ENCODE measurements at regions not wholly inside any gene's neighbourhood (a gene's known extent, or its start where the extent isn't known, plus 50 kb on each side); places are given as distances from the start of the nearest gene placed in this dataset.
A peak's percentile ranks its signal among the peaks of the same experiment; 100 is the strongest.
"Not testable (repeated sequence)": the region's sequence is repeated elsewhere in the genome, so short reads cannot be mapped to it uniquely, and the experiment has no call there.

DNA sequence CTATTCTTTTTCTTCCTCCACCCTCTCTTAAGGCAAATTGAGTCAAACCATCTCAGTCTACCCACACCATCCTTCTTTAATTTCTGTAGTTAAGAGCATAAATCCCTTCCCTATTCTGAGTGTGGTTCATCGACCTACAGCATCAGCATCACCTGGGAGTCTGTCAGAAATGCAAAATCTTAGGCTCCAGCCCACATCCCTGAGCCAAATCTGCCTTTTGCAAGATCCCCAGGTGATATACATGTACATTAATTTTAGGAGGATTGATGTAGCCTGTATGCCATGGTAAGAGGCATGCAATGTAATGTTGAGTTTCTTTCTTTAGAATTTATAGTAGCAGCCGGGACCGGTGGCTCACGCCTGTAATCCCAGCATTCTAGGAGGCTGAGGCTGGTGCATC is 151.7 kb upstream of the TNP1 start:
- peak in 4 of 56 donors; percentile 2 to 12 (median 10) for DNase-seq

DNA sequence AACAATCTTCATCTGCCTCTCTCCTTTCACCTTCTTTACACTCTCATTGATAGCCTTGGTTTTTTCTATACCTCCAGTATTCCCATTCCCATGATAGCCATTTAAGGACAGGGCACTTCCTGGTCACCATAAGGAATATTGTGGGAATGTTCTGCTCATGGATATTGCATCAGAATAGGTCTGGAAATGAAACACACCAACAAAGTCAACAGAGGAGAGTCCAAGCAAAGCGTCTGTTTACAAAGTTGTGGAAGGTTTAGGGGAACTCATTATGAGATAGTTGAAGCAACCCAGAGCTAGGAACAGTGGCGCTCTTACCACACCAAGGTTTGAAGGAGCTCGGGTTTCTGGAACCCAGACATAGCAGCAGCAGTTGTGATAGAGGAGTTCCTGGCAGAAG is 150.3 kb upstream of the TNP1 start:
- DNase-seq = no peak

DNA sequence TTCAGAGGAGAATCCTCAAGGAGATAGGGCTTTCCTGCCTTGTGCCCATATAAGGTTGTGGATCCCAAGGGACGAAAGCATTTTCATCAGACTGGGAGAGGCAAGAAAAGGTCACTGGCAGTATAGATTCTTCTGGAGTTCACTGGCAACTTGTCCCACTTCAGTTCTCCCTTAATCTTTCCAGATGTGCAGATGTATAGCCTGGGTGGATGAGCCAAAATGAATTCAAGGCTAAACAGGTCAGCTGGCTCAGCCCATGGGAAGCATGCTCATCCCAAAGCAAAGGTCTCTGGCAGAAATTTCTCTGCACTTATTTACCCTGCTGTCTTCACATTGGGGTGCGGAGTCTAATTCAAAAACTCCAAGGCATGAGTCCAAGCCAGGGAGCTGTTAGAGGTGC is 148.9 kb upstream of the TNP1 start:
- DNase-seq = no peak

- DNase-seq = no peak
Measured at GRCh38 chr2:217006217-217006616, 146.4 kb upstream of the TNP1 start.

DNA sequence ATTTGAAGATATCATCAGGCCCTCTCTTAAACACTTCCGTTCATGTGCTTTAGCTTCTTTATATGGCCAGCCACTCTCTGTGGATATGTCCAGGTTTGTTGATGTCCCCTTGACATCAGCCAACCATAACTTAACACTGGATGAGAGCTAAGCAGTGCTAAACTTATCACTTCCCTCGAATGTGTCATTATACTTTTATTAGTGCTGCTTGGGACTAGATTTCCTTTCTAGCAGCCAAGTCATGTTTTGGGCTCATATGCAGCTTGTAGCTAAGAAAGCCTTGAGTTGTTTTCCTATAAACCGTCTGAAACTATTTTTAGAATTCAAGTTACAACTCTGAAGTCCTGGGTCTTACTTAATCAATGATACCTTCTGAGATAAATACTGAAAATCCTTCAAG is 144.8 kb upstream of the TNP1 start:
- DNase-seq = no peak

DNA sequence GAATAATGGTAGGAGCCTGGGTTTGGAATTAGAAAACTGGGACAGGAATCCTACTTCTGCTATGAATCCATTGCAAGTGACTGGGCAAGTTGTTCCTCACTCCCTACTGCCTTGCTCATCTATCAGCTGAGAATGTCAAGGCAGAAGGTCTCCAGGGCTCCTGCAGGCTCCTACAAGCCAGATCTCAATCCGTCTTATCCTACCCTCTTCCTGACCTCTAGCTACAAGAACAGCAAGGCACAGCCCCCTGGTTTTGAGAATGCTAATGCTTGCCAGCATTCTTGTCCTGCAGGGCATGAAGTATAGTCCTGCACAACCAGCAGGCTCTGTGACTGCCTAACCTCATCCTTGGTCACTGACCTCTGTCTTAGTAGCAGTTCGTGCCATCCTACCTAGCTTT is 141.9 kb upstream of the TNP1 start:
- no peak for DNase-seq

- DNase-seq = no peak
Measured at GRCh38 chr2:217000406-217000805, 140.5 kb upstream of the TNP1 start.

DNA sequence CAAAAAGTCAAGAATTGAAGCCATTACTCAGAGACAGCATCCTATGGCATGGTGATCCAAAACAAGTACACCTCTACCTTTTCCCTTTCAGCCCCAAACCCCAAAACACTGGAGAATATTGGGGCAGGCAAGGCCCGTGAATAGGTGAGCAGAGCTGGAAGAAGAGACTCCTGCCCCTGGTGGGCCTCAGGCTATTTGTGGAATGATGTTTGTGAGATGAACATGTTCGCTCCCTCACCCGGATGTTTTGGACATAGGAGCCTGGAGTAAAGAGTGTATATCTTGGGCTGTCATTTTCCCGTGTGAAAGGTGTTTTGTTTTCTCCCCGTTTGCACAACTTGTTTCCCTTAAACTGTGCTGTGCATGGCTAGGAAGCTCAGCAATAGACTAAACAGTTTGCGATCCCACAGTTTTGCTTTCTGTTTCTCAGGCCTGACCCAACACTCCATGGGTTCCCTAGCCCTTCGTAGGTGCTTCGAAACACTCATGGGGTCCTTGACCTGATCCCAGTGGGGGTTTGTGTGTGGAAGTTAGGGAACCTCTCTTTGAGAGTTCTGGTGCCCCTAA is 136.5 kb upstream of the TNP1 start:
- no peak for DNase-seq

DNA sequence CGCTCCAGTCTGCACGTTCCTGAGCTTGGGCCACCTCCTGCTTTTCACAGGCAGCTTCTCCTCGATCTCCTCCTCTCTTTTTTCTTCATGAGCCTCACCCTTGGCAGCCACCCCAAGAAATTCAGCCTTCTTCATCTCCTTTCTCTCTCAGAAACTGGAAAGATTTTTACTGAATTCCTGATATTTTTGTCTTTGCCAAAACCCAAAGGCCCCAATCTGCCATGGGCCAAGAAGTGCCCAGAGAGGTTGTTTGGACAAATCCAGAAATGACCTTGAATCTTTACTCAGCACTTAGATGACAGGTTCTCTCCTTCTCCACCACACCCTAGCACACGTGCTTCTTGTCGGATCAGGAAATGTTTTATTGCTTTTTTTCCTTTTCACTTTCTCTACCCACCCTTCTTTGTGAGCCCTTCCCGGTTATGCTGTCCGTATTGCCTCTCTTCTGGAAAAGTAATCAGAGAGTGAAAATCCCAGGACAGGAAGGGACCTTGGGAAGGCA is 134.5 kb upstream of the TNP1 start:
- DNase-seq = no peak

DNA sequence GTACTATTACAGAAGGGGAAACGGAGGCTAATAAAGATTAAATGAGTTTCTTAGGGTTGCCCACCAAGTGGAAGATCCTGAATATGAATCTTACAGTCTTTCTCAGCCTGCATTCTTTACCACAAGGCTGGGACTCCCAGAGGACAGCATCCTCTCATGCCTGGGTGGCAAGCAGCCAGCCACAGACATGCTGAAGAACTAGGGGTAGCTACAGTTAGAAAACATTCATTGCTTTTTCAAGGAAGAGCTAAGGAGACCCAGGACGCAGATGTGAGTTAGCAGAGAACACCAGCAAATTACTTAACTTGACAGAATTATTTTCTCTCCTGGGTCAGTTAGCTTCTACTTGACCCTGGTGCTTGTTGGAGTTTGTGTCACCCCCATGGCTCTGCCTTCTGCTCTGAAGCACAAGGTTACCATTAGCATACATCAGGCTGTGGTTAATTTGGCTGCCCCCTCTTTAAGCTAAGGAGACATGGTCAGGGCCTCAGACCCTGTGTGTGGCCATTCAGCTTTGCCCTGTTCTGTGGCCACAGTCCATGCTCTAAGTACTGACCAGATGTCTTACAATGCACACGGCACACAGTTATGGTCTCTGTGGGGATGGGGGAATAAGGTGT is 132.3 kb upstream of the TNP1 start:
- no peak for DNase-seq

DNA sequence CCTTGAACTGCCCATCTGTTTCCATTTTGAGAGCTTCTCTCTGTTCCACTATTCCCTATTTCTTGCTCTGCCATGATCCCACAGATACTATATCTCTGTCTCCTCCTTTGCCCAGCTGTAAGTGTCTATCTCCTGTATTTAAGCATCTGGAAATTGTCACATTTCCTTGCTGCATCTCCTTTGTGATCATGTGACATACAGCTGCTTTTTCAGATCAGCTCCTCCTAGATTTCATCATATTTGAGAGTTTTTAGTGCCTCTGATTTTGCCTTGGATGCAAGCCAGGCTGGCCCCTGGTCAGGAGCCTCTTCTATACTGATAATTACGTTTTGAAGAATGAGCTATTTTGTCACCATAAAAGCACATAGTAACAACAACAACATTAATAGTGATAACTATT is 131.7 kb upstream of the TNP1 start:
- no peak for DNase-seq

GRCh38 chr2:216989340-216990129 is 129.7 kb upstream of the TNP1 start:
- DNase-seq = peak in 1 of 56 donors; percentile 1

DNA sequence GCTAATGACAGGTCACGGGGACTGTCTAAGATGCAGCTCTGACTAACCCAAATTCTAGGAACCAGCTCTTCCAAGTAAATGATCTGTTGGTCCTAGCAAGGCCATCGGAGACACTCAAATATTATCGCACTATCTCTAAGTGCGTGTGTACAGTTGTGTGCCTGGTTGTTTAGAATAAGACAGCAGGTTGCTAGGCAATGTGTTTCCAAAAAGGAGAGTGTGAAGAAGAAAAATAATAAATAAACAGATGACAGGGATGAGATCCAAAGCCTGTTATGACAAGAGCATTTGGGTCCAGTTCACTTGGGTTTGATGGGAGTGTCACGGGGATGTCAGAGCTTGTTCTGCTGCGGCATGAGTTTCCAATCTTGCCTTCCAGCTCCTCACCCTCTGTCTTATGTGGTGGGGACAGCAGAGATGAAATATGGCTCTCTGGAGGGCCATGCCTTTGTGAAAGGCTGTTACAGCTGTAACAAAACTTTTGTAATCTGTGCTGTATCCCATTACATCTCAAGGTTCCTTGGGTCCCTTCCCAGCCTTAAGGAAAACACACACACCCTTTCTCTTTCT is 127.5 kb upstream of the TNP1 start:
- no peak for DNase-seq

- no peak for DNase-seq
Measured at GRCh38 chr2:216985658-216986141, 125.8 kb upstream of the TNP1 start.

DNA sequence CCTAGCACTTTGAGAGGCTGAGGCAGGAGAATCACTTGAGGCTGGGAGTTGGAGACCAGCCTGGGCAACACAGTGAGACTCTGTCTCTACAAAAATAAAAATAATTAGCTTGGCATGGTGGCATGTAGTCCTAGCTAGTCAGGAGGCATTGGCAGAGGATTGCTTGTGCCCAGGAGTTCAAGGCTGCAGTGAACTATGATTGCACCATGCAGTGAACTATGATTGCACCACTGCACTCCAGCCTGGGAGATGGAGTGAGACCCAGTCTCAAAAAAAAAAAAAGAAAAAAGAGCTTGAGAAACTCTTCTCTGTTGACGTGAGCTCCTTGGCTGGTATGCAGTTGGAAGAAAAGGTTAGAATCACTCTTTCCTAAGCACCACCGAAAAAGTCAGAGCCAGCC is 125.1 kb upstream of the TNP1 start:
- no peak for DNase-seq

- not testable (repeated sequence) for DNase-seq
Measured at GRCh38 chr2:216981951-216982350, 122.1 kb upstream of the TNP1 start.

DNA sequence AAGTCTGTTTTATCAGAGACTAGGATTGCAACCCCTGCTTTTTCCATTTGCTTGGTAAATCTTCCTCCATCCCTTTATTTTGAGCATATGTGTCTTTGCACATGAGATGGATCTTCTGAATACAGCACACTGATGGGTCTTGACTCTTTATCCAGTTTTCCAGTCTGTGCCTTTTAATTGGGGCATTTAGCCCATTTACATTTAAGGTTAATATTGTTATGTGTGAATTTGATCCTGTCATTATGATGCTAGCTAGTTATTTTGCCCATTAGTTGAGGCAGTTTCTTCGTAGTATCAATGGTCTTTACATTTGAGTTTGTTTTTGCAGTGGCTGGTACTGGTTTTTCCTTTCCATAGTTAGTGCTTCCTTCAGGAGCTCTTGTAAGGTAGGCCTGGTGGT is 120.6 kb upstream of the TNP1 start:
- not testable (repeated sequence) for DNase-seq

DNA sequence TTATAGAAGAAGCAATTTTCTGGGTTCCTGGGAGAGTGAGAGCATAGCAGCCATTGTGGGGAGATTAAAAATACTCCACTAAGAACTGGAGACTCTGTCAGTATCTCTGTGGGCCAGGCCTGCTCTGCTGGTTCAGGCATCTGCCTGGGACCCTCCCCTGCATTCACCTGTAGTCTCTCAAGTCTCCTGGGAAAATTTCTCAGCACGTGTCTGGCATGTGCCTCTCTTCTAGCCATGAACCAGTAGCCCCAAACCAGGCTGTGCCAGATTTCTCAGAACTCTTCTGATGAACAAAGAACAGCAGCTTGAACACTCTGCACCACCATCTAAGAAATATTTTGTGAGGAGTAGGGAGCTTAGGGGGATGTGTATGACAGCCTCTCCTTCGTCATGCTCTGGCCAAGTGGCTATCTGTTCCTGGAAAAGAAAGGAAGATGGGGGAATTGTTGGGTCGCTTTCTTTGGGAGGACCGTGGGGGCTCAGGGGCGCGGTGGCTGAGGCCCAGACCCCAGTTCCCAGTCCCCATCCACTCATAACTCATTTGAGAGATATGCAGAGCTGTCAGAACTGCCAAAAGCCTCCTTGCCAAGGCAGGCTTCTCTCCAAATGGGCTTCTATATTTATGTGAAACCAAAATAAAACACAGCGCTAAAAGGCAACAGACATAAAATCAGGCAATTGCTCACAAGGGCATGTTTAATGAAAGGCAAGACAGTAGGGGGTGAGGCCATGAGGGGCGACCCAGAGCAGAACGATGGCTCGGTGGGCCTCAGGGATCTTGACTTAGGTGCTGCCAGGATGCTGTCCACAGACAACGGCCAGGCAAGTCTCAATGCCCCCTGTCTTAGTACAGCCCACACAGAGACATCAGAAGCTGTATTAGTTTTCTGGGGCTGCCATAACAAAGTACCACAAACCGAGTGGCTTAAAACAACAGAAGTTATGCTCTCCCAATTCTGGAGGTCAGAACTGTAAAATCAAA is 114.7 kb upstream of the TNP1 start:
- DNase-seq = no peak

GRCh38 chr2:216971593-216971992 is 111.7 kb upstream of the TNP1 start:
- no peak for DNase-seq

DNA sequence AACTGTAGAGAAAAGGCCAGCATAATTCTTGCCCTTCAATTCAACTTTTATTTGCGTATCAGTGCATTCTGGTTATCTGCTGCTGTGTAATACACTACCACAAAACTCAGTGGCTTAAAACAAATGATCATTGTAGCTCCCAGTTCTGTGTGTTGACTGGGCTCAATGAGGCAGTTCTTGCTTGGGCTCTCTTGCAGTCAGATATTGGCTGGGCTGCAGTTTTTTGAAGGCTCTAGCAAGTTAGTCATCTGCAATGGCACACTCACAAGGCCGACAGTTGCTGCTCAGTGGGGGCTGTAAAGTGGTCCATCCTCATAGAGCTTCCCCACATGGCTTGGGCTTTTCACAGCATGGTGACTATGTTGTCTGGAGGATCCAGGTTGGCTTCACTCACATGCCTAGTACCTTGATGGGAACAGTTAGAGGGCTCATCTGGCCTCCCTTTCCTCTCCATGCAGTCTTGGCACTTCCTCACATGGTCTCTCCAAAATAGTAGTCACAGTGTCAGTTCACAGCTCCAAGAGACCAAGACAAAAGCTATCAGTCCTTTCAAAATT is 110.6 kb upstream of the TNP1 start:
- DNase-seq = no peak

DNA sequence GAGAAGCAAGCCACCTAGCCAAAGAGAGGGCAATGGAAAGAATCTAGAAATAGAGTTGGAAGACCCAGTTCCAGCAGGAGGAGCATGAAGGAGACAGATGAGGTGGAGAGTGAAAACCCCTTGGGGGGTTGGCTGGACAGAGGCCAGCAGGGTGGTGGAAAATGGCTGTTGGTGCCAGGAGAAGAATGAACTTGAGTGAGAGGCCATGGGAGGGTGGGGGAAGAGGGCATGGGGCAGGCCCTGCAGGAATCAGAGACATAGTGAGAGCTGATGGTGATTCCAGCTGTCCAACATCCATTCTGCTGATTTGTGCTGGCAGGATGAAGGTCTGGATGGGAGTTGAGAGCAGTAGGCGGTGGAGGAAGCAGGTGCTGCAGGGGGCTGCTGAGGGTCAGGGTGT is 108.0 kb upstream of the TNP1 start:
- no peak for DNase-seq

All from nucleus accumbens (tissue), 56 donors.